Nephron progenitor cell (in vitro differentiated cells): ENCODE measurements at regions not wholly inside any gene's neighbourhood (a gene's known extent, or its start where the extent isn't known, plus 50 kb on each side); places are given as distances from the start of the nearest gene placed in this dataset.

Experiments used
- DNase-seq: peaks from one replicate; pipeline ENCODE4 v3.0.0; 2021
- H3K27ac Mint-ChIP-seq: 2 replicates; pipeline ENCODE4 v1.8.0; 2021; ENCODE audit warnings: mild to moderate bottlenecking, moderate library complexity, mixed read lengths
- H3K27me3 Mint-ChIP-seq: 2 replicates; pipeline ENCODE4 v1.8.0; 2021; ENCODE audit warnings: mild to moderate bottlenecking, low read depth, mixed read lengths; ENCODE audit not compliant: poor library complexity
- H3K36me3 Mint-ChIP-seq: 2 replicates; pipeline ENCODE4 v1.8.0; 2021; ENCODE audit warnings: low read depth, mixed read lengths
- H3K4me1 Mint-ChIP-seq: 2 replicates; pipeline ENCODE4 v1.8.0; 2021; ENCODE audit warnings: mixed read lengths
- H3K4me3 Mint-ChIP-seq: 2 replicates; pipeline ENCODE4 v1.8.0; 2021; ENCODE audit warnings: mild to moderate bottlenecking, moderate library complexity, mixed read lengths
- H3K9me3 Mint-ChIP-seq: 2 replicates; pipeline ENCODE4 v1.8.0; 2021; ENCODE audit warnings: mild to moderate bottlenecking, moderate library complexity, mixed read lengths
- TF ChIP-seq, protein P1 (sequence below): fragments of 200-600 bp; sonication (generic); IDR thresholded peaks from 2 replicates; pipeline ENCODE4 v1.5.0; 2021; ENCODE audit warnings: antibody characterized with exemption

DNA sequence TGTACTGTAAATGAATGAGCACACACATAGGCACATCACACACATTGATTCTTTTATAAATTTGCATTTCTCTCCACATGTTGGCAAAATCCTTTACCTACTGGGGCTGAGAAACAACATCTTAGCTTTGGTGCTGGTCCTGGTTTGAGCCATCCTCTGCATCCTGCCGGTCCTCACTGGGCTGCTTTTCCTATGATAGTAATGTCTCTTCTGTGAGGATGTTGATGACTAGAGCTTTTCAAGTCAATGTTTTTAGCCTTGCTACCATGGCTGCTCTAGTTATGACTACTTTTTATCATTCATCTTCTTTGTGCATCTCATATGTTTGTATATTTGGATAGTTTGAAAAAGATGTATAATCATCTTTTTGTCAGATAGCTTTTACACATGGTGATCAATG lies 280.4 kb upstream of the CD180 start:
- TF ChIP-seq, protein P1, sequence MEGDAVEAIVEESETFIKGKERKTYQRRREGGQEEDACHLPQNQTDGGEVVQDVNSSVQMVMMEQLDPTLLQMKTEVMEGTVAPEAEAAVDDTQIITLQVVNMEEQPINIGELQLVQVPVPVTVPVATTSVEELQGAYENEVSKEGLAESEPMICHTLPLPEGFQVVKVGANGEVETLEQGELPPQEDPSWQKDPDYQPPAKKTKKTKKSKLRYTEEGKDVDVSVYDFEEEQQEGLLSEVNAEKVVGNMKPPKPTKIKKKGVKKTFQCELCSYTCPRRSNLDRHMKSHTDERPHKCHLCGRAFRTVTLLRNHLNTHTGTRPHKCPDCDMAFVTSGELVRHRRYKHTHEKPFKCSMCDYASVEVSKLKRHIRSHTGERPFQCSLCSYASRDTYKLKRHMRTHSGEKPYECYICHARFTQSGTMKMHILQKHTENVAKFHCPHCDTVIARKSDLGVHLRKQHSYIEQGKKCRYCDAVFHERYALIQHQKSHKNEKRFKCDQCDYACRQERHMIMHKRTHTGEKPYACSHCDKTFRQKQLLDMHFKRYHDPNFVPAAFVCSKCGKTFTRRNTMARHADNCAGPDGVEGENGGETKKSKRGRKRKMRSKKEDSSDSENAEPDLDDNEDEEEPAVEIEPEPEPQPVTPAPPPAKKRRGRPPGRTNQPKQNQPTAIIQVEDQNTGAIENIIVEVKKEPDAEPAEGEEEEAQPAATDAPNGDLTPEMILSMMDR: no peak
- no peaks in the 10 kb centered on the region for H3K36me3 Mint-ChIP-seq
- H3K4me1 Mint-ChIP-seq: no peaks in the 10 kb centered on the region
- H3K9me3 Mint-ChIP-seq: peaks cover 5% of the 10 kb centered on the region
- H3K27me3 Mint-ChIP-seq: no peaks in the 10 kb centered on the region
- H3K27ac Mint-ChIP-seq: no peak overlapping the region
- DNase-seq: no peak
- no peak overlapping the region for H3K4me3 Mint-ChIP-seq

DNA sequence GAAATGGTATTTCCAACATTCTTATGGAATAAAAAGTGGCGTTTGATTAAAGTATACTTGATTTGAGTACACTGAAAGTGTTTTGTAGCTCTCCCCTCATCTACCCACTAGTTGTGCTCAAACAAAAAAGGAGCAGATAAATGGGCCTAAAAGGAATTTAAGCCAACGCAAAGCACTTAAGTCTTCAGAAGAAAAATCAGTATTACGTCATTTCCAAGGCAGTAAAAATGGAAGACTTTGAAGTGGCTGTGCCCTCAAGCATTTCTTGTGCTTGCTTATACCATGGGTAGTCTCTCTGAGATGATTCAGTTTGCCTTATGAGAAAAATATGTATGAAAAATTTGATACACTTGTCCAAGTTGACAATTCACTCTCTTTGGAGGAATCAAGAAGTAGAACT lies 279.9 kb upstream of the CD180 start:
- DNase-seq: no peak
- no peak overlapping the region for H3K27ac Mint-ChIP-seq
- H3K9me3 Mint-ChIP-seq: peaks cover 5% of the 10 kb centered on the region
- H3K36me3 Mint-ChIP-seq: no peaks in the 10 kb centered on the region
- H3K4me3 Mint-ChIP-seq: no peak overlapping the region
- H3K4me1 Mint-ChIP-seq: no peaks in the 10 kb centered on the region
- TF ChIP-seq, protein P1: no peak
- no peaks in the 10 kb centered on the region for H3K27me3 Mint-ChIP-seq

DNA sequence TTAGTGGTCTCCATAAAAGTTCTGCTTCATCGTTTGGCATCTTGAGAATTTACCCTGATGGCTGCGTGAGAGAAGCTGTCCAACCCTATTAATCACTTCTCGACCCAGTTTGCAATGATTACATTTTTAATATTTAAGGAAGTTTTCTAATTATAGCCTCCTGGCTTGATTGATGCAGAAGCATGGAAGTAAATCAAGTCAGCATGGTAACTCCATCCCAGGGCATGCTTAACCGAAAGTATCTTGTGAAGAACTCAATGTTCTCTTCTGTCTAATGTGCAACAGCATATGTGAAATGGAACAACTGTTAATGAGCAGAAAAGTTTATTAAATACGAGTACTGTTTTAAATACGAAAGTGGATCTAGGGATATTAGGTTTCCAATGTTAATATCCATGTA lies 278.9 kb upstream of the CD180 start:
- no peak overlapping the region for H3K27ac Mint-ChIP-seq
- H3K9me3 Mint-ChIP-seq: peaks cover 10% of the 10 kb centered on the region
- H3K4me3 Mint-ChIP-seq: no peak overlapping the region
- H3K4me1 Mint-ChIP-seq: no peaks in the 10 kb centered on the region
- TF ChIP-seq, protein P1: no peak
- DNase-seq: no peak
- H3K27me3 Mint-ChIP-seq: no peaks in the 10 kb centered on the region
- no peaks in the 10 kb centered on the region for H3K36me3 Mint-ChIP-seq

DNA sequence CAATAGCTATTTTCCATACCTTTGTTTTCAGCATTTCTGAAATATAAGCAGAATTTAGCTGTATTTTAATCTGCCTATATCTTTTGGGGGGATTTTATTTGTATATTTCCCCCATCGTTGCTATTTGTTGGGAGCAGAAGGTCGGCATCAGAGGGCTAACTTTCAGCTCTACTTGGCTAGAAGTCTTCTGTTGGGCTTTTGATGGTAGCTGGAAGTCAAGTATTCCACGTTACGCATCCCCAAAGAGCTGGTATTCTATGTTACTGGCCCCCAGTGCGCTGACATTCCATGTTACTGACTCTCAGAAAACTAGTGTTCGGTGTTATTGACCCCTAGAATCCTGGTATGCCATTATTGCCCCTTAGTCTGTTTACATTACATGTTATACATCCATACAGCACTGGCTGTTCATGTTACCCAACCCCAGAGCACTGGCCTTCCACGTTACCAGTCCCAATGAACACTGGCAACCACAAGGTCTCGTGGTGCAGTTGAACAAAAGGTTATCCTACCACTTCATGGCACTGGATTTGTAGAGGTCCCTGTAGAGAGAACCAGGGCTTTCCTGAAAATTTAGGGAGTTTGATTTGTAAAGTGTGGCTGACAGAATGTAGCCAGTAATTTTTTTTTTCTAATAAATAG lies 278.1 kb upstream of the CD180 start:
- no peak overlapping the region for H3K4me3 Mint-ChIP-seq
- no peaks in the 10 kb centered on the region for H3K4me1 Mint-ChIP-seq
- no peak for DNase-seq
- peak overlapping the region; percentile 75 for H3K27ac Mint-ChIP-seq
- TF ChIP-seq, protein P1: no peak
- no peaks in the 10 kb centered on the region for H3K36me3 Mint-ChIP-seq
- peaks cover 18% of the 10 kb centered on the region for H3K9me3 Mint-ChIP-seq
- H3K27me3 Mint-ChIP-seq: no peaks in the 10 kb centered on the region

DNA sequence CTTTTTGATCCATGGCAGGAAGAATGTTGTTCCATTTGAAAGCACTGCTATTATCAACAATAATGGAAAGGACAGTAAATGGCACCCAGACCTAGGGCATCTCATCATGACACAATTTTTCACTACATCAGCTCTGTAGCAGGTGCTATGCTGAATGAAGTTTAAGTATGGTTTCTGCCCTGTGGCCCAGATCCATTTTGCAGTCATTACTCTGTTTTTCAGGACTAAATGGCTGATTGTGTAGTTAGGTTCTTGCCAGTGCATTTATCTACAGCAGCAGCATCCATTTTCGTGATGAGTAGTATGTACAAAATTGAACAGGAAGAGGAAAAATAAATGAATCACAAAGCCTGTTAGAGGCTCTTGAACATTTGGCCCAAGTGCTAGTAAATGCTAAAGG lies 270.5 kb upstream of the CD180 start:
- Mint-ChIP-seq H3K4me3 (no peak overlapping the region), H3K9me3 (peaks cover 17% of the 10 kb centered on the region), H3K27ac (no peak overlapping the region), H3K27me3 (no peaks in the 10 kb centered on the region), H3K36me3 (no peaks in the 10 kb centered on the region), H3K4me1 (no peaks in the 10 kb centered on the region)
- no peak for DNase-seq
- TF ChIP-seq, protein P1: no peak

DNA sequence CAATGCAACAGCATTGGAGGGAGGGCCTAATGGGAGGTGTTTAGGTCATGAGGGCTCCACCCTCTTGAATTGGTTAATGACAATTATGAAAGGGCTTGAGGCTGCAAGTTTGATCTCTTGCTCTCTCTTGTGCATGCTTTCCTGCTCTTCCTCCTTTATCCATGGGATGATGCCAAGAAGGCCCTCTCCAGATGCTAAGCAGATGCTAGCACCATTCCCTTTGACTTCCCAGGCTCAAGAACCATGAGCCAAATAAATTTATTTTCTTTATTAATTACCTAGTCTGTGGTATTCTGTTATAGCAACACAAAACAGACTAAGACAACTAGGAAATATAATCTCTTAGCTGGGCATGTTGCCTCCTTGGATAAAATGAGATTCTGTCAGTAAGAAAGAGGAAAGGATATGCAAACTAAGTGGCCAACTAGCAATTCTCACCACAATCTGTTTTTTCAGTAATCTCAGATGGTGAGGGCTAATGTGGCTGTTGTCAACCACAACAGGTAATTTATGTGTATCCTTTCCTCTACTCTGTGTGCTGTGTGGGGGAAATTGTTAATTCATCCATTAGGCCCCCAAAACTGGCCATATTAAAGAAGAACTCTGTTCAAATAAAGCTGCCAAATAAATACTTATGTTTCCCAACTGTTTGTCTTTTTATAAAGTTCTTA lies 269.1 kb upstream of the CD180 start:
- Mint-ChIP-seq H3K9me3 (peaks cover 14% of the 10 kb centered on the region), H3K27ac (no peak overlapping the region), H3K4me3 (no peak overlapping the region), H3K36me3 (no peaks in the 10 kb centered on the region), H3K27me3 (no peaks in the 10 kb centered on the region), H3K4me1 (no peaks in the 10 kb centered on the region)
- TF ChIP-seq, protein P1: no peak
- DNase-seq: no peak
